ENCODE measurements at regions not wholly inside any gene's neighbourhood (a gene's known extent, or its start where the extent isn't known, plus 50 kb on each side); places are given as distances from the start of the nearest gene placed in this dataset.

GRCh38 chr12:19045426-19045825 is 84.1 kb upstream of the PLEKHA5 start:
- DNase-seq (ENCODE audit: low read depth in 2 of 2) = no peak

- DNase-seq (ENCODE audit: low read depth in 2 of 2) = peak in 1 of 2 donors; percentile 19
These were observed 80.6 kb upstream of the PLEKHA5 start for GRCh38 chr12:19048943-19049342.

- DNase-seq (ENCODE audit: low read depth in 2 of 2) = no peak
These were observed 76.8 kb upstream of the PLEKHA5 start for GRCh38 chr12:19052689-19053088.

GRCh38 chr12:19053218-19053617 is 76.3 kb upstream of the PLEKHA5 start:
- no peak for DNase-seq (ENCODE audit: low read depth in 2 of 2)

- no peak for DNase-seq (ENCODE audit: low read depth in 2 of 2)
These were observed 75.5 kb upstream of the PLEKHA5 start for GRCh38 chr12:19054035-19054434.

GRCh38 chr12:19055589-19055988 is 73.9 kb upstream of the PLEKHA5 start:
- DNase-seq (ENCODE audit: low read depth in 2 of 2) = no peak

GRCh38 chr12:19058235-19059021 is 71.1 kb upstream of the PLEKHA5 start:
- peak; percentile 4 to 8 for DNase-seq (ENCODE audit: low read depth in 2 of 2)

- DNase-seq (ENCODE audit: low read depth in 2 of 2) = no peak
These were observed 64.8 kb upstream of the PLEKHA5 start for GRCh38 chr12:19064713-19065112.

- DNase-seq (ENCODE audit: low read depth in 2 of 2) = no peak
These were observed 64.3 kb upstream of the PLEKHA5 start for GRCh38 chr12:19065223-19065622.

- DNase-seq (ENCODE audit: low read depth in 2 of 2) = no peak
These were observed 63.7 kb upstream of the PLEKHA5 start for GRCh38 chr12:19065871-19066270.

- DNase-seq (ENCODE audit: low read depth in 2 of 2) = no peak
These were observed 63.0 kb upstream of the PLEKHA5 start for GRCh38 chr12:19066475-19067001.

- DNase-seq (ENCODE audit: low read depth in 2 of 2) = no peak
These were observed 61.4 kb upstream of the PLEKHA5 start for GRCh38 chr12:19068137-19068536.

GRCh38 chr12:19070341-19070740 is 59.2 kb upstream of the PLEKHA5 start:
- no peak for DNase-seq (ENCODE audit: low read depth in 2 of 2)

- no peak for DNase-seq (ENCODE audit: low read depth in 2 of 2)
These were observed 54.8 kb upstream of the PLEKHA5 start for GRCh38 chr12:19074700-19075099.

- DNase-seq (ENCODE audit: low read depth in 2 of 2) = no peak
These were observed 53.7 kb upstream of the PLEKHA5 start for GRCh38 chr12:19075711-19076340.

Measured in lung microvascular endothelial cell (primary cell).